ENCODE measurements at regions not wholly inside any gene's neighbourhood (a gene's known extent, or its start where the extent isn't known, plus 50 kb on each side); places are given as distances from the start of the nearest gene placed in this dataset.

- no peak for TF ChIP-seq POLR2AphosphoS5 (IDR thresholded peaks at IDR 0.05; ENCODE audit: low read depth, low read length)
- TF ChIP-seq TAF1 (IDR thresholded peaks at IDR 0.05; ENCODE audit: borderline replicate concordance, insufficient read depth, low read length) = no peak
- TF ChIP-seq FOXP2 (optimal IDR thresholded peaks at IDR 0.05; ENCODE audit: borderline replicate concordance, extremely low read depth, extremely low read length, insufficient read depth) = no peak
- no peak for TF ChIP-seq SIN3A (IDR thresholded peaks at IDR 0.05; ENCODE audit: borderline replicate concordance, insufficient read depth, low read length)
These were observed 316.0 kb downstream of the SOX11 start for GRCh38 chr2:6008186-6008585.

Data from PFSK-1 (cell line).